Uterus (tissue), 2 donors: ENCODE measurements at regions not wholly inside any gene's neighbourhood (a gene's known extent, or its start where the extent isn't known, plus 50 kb on each side); places are given as distances from the start of the nearest gene placed in this dataset.

ENCODE experiments used
- CTCF ChIP-seq, 4 experiments: fragments of 200-600 bp in 2 of 4; fragments of 450-650 bp in 2 of 4; sonication (generic) in 2 of 4; IDR thresholded peaks; one replicate each; pipeline ENCODE4 v1.5.1; 2016 to 2019; ENCODE audit warnings: antibody characterized with exemption in 4 of 4, mild to moderate bottlenecking in 2 of 4, moderate library complexity in 1 of 4
- POLR2A ChIP-seq, 2 donors: fragments of 450-650 bp; IDR thresholded peaks; one replicate each; pipeline ENCODE4 v1.6.1; 2016; ENCODE audit warnings: antibody characterized with exemption in 2 of 2, mild to moderate bottlenecking in 1 of 2, moderate library complexity in 1 of 2

- TF ChIP-seq CTCF (IDR thresholded peaks at IDR 0.05) (no peak), POLR2A (IDR thresholded peaks at IDR 0.05) (no peak)
Measured at GRCh38 chr15:62550106-62550505, 385.0 kb upstream of the C2CD4B start.
